GM23338 (cell line): ENCODE measurements at regions not wholly inside any gene's neighbourhood (a gene's known extent, or its start where the extent isn't known, plus 50 kb on each side); places are given as distances from the start of the nearest gene placed in this dataset.

Source experiments
- ATAC-seq: fragments of 200-7000 bp; cut with Tn5 transposase; 3 replicates; pipeline ENCODE4 v1.9.1; 2020
- DNase-seq: peaks from one replicate; pipeline ENCODE4 v3.0.0-alpha.2; 2015; ENCODE audit warnings: low spot score
- H2AFZ ChIP-seq: fragments of 200-600 bp; sonication (generic); 2 replicates; pipeline ENCODE4 v1.8.0; 2016; ENCODE audit warnings: antibody characterized with exemption, mild to moderate bottlenecking, moderate library complexity
- H3F3A ChIP-seq: fragments of 200-600 bp; sonication (generic); replicated peaks from 2 replicates; pipeline ENCODE4 v1.8.0; 2017; ENCODE audit warnings: antibody characterized with exemption, mixed run types, low read depth
- H3K27ac ChIP-seq: fragments of 200-600 bp; sonication (generic); 2 replicates; pipeline ENCODE4 v1.6.1; 2016; ENCODE audit warnings: low read depth
- H3K27me3 ChIP-seq: fragments of 200-600 bp; sonication (generic); 2 replicates; pipeline ENCODE4 v1.8.0; 2016; ENCODE audit warnings: mild to moderate bottlenecking, mixed run types, moderate library complexity; ENCODE audit not compliant: insufficient read depth
- H3K36me3 ChIP-seq: fragments of 200-600 bp; sonication (generic); 2 replicates; pipeline ENCODE4 v1.8.0; 2016; ENCODE audit warnings: mild to moderate bottlenecking; ENCODE audit not compliant: insufficient read depth
- H3K4me1 ChIP-seq: fragments of 200-600 bp; sonication (generic); 2 replicates; pipeline ENCODE4 v1.8.0; 2016; ENCODE audit warnings: mild to moderate bottlenecking, moderate library complexity; ENCODE audit not compliant: insufficient read depth
- H3K4me2 ChIP-seq: fragments of 200-600 bp; sonication (generic); 2 replicates; pipeline ENCODE4 v1.7.1; 2017; ENCODE audit warnings: mixed run types
- H3K4me3 ChIP-seq: fragments of 200-600 bp; sonication (generic); 2 replicates; pipeline ENCODE4 v1.6.1; 2016; ENCODE audit warnings: mixed run types
- H3K79me2 ChIP-seq: fragments of 200-600 bp; sonication (generic); replicated peaks from 2 replicates; pipeline ENCODE4 v1.8.0; 2017; ENCODE audit warnings: mild to moderate bottlenecking; ENCODE audit not compliant: insufficient read depth
- H3K9me2 ChIP-seq: fragments of 200-600 bp; sonication (generic); 2 replicates; pipeline ENCODE4 v1.8.0; 2017; ENCODE audit not compliant: insufficient read depth
- H4K20me1 ChIP-seq: fragments of 200-600 bp; sonication (generic); replicated peaks from 2 replicates; pipeline ENCODE4 v1.8.0; 2017; ENCODE audit warnings: mild to moderate bottlenecking; ENCODE audit not compliant: insufficient read depth
- H3K27ac Mint-ChIP-seq: 2 replicates; pipeline ENCODE4 v1.8.0; 2020; ENCODE audit warnings: inconsistent platforms, mild to moderate bottlenecking, moderate library complexity, mixed read lengths
- H3K27me3 Mint-ChIP-seq: 3 replicates; pipeline ENCODE4 v1.8.0; 2022; ENCODE audit warnings: low read depth, mild to moderate bottlenecking, moderate library complexity, mixed read lengths, inconsistent platforms; ENCODE audit not compliant: insufficient read depth, poor library complexity
- H3K36me3 Mint-ChIP-seq: 3 replicates; pipeline ENCODE4 v1.8.0; 2021; ENCODE audit warnings: low read depth, mild to moderate bottlenecking, inconsistent platforms, moderate library complexity, mixed read lengths
- H3K4me1 Mint-ChIP-seq: 3 replicates; pipeline ENCODE4 v1.8.0; 2020; ENCODE audit warnings: mild to moderate bottlenecking, inconsistent platforms, mixed read lengths
- H3K4me3 Mint-ChIP-seq: 3 replicates; pipeline ENCODE4 v1.8.0; 2021; ENCODE audit warnings: moderate library complexity, mild to moderate bottlenecking, inconsistent platforms, mixed read lengths
- H3K9me3 Mint-ChIP-seq: 3 replicates; pipeline ENCODE4 v1.8.0; 2020; ENCODE audit warnings: moderate library complexity, mild to moderate bottlenecking, inconsistent platforms, mixed read lengths
- CREB1 ChIP-seq: fragments of 250-450 bp; sonication (Bioruptor Pico); IDR thresholded peaks from 2 replicates; pipeline ENCODE4 v1.5.0; 2020; ENCODE audit warnings: low read depth, mild to moderate bottlenecking, moderate library complexity
- EZH2 ChIP-seq: fragments of 200-600 bp; sonication (generic); IDR thresholded peaks from one replicate; pipeline ENCODE4 v1.8.0; 2017; ENCODE audit warnings: antibody characterized with exemption, mild to moderate bottlenecking, low read depth; ENCODE audit not compliant: unreplicated experiment
- EZH2phosphoT487 ChIP-seq: fragments of 200-600 bp; sonication (generic); IDR thresholded peaks from one replicate; pipeline ENCODE4 v1.8.1; 2018; ENCODE audit warnings: antibody characterized with exemption; ENCODE audit not compliant: unreplicated experiment
- NANOG ChIP-seq: IDR thresholded peaks from 2 replicates; pipeline ENCODE4 v1.6.1; 2016; ENCODE audit warnings: antibody characterized with exemption, borderline replicate concordance
- POLR2AphosphoS5 ChIP-seq: IDR thresholded peaks from 2 replicates; pipeline ENCODE4 v1.6.1; 2016; ENCODE audit warnings: antibody characterized with exemption, low read depth
- STAT1 ChIP-seq: IDR thresholded peaks from one replicate; pipeline ENCODE4 v1.6.1; 2016; ENCODE audit warnings: antibody characterized with exemption; ENCODE audit not compliant: unreplicated experiment
- ZNF114 ChIP-seq: fragments of 250-450 bp; sonication (Bioruptor Pico); IDR thresholded peaks from 2 replicates; pipeline ENCODE4 v1.5.0; 2020; ENCODE audit warnings: mild to moderate bottlenecking, moderate library complexity
- ZNF331 ChIP-seq: fragments of 250-450 bp; sonication (Bioruptor Pico); IDR thresholded peaks from 2 replicates; pipeline ENCODE4 v1.5.0; 2020; ENCODE audit warnings: low read depth, mild to moderate bottlenecking, moderate library complexity
- TF ChIP-seq, protein P1 (sequence below): IDR thresholded peaks from 2 replicates; pipeline ENCODE4 v1.6.1; 2016; ENCODE audit warnings: antibody characterized with exemption
- TF ChIP-seq, protein P2 (sequence below): IDR thresholded peaks from one replicate; pipeline ENCODE4 v1.6.1; 2018; ENCODE audit warnings: antibody characterized with exemption; ENCODE audit not compliant: unreplicated experiment
- TF ChIP-seq, protein P3 (sequence below): fragments of 250-450 bp; sonication (Bioruptor Pico); IDR thresholded peaks from 2 replicates; pipeline ENCODE4 v1.5.0; 2020; ENCODE audit warnings: mild to moderate bottlenecking, moderate library complexity

- DNase-seq: no peak
Observed at GRCh38 chr5:176157656-176158055, 80.6 kb upstream of the SIMC1 start.

More at GRCh38 chr5:176157656-176158055, 80.6 kb upstream of the SIMC1 start:
- no peaks in the 10 kb centered on the region for H3K36me3 Mint-ChIP-seq
- no peak overlapping the region for H3K27ac Mint-ChIP-seq
- Histone ChIP-seq H3K4me2 (no peak overlapping the region), H3K27me3 (no peaks in the 10 kb centered on the region), H3K4me1 (peaks cover 9% of the 10 kb centered on the region), H3F3A (no peaks in the 10 kb centered on the region), H3K4me3 (no peak overlapping the region), H3K36me3 (no peaks in the 10 kb centered on the region), H2AFZ (no peak overlapping the region), H3K27ac (no peak overlapping the region), H4K20me1 (no peaks in the 10 kb centered on the region), H3K9me2 (no peaks in the 10 kb centered on the region), H3K79me2 (no peaks in the 10 kb centered on the region)
- no peaks in the 10 kb centered on the region for H3K9me3 Mint-ChIP-seq
- peaks cover 16% of the 10 kb centered on the region; the same call in 2 of the 3 replicates for H3K4me1 Mint-ChIP-seq
- no peak for ATAC-seq
- TF ChIP-seq CREB1 (CRISPR knock-in tag): no peak
- TF ChIP-seq, protein P1, sequence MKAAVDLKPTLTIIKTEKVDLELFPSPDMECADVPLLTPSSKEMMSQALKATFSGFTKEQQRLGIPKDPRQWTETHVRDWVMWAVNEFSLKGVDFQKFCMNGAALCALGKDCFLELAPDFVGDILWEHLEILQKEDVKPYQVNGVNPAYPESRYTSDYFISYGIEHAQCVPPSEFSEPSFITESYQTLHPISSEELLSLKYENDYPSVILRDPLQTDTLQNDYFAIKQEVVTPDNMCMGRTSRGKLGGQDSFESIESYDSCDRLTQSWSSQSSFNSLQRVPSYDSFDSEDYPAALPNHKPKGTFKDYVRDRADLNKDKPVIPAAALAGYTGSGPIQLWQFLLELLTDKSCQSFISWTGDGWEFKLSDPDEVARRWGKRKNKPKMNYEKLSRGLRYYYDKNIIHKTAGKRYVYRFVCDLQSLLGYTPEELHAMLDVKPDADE: no peak
- no peak for TF ChIP-seq STAT1
- TF ChIP-seq, protein P2, sequence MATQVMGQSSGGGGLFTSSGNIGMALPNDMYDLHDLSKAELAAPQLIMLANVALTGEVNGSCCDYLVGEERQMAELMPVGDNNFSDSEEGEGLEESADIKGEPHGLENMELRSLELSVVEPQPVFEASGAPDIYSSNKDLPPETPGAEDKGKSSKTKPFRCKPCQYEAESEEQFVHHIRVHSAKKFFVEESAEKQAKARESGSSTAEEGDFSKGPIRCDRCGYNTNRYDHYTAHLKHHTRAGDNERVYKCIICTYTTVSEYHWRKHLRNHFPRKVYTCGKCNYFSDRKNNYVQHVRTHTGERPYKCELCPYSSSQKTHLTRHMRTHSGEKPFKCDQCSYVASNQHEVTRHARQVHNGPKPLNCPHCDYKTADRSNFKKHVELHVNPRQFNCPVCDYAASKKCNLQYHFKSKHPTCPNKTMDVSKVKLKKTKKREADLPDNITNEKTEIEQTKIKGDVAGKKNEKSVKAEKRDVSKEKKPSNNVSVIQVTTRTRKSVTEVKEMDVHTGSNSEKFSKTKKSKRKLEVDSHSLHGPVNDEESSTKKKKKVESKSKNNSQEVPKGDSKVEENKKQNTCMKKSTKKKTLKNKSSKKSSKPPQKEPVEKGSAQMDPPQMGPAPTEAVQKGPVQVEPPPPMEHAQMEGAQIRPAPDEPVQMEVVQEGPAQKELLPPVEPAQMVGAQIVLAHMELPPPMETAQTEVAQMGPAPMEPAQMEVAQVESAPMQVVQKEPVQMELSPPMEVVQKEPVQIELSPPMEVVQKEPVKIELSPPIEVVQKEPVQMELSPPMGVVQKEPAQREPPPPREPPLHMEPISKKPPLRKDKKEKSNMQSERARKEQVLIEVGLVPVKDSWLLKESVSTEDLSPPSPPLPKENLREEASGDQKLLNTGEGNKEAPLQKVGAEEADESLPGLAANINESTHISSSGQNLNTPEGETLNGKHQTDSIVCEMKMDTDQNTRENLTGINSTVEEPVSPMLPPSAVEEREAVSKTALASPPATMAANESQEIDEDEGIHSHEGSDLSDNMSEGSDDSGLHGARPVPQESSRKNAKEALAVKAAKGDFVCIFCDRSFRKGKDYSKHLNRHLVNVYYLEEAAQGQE: no peak
- TF ChIP-seq ZNF331: no peak
- no peak for TF ChIP-seq NANOG
- TF ChIP-seq ZNF114 (CRISPR knock-in tag): no peak
- TF ChIP-seq, protein P3, sequence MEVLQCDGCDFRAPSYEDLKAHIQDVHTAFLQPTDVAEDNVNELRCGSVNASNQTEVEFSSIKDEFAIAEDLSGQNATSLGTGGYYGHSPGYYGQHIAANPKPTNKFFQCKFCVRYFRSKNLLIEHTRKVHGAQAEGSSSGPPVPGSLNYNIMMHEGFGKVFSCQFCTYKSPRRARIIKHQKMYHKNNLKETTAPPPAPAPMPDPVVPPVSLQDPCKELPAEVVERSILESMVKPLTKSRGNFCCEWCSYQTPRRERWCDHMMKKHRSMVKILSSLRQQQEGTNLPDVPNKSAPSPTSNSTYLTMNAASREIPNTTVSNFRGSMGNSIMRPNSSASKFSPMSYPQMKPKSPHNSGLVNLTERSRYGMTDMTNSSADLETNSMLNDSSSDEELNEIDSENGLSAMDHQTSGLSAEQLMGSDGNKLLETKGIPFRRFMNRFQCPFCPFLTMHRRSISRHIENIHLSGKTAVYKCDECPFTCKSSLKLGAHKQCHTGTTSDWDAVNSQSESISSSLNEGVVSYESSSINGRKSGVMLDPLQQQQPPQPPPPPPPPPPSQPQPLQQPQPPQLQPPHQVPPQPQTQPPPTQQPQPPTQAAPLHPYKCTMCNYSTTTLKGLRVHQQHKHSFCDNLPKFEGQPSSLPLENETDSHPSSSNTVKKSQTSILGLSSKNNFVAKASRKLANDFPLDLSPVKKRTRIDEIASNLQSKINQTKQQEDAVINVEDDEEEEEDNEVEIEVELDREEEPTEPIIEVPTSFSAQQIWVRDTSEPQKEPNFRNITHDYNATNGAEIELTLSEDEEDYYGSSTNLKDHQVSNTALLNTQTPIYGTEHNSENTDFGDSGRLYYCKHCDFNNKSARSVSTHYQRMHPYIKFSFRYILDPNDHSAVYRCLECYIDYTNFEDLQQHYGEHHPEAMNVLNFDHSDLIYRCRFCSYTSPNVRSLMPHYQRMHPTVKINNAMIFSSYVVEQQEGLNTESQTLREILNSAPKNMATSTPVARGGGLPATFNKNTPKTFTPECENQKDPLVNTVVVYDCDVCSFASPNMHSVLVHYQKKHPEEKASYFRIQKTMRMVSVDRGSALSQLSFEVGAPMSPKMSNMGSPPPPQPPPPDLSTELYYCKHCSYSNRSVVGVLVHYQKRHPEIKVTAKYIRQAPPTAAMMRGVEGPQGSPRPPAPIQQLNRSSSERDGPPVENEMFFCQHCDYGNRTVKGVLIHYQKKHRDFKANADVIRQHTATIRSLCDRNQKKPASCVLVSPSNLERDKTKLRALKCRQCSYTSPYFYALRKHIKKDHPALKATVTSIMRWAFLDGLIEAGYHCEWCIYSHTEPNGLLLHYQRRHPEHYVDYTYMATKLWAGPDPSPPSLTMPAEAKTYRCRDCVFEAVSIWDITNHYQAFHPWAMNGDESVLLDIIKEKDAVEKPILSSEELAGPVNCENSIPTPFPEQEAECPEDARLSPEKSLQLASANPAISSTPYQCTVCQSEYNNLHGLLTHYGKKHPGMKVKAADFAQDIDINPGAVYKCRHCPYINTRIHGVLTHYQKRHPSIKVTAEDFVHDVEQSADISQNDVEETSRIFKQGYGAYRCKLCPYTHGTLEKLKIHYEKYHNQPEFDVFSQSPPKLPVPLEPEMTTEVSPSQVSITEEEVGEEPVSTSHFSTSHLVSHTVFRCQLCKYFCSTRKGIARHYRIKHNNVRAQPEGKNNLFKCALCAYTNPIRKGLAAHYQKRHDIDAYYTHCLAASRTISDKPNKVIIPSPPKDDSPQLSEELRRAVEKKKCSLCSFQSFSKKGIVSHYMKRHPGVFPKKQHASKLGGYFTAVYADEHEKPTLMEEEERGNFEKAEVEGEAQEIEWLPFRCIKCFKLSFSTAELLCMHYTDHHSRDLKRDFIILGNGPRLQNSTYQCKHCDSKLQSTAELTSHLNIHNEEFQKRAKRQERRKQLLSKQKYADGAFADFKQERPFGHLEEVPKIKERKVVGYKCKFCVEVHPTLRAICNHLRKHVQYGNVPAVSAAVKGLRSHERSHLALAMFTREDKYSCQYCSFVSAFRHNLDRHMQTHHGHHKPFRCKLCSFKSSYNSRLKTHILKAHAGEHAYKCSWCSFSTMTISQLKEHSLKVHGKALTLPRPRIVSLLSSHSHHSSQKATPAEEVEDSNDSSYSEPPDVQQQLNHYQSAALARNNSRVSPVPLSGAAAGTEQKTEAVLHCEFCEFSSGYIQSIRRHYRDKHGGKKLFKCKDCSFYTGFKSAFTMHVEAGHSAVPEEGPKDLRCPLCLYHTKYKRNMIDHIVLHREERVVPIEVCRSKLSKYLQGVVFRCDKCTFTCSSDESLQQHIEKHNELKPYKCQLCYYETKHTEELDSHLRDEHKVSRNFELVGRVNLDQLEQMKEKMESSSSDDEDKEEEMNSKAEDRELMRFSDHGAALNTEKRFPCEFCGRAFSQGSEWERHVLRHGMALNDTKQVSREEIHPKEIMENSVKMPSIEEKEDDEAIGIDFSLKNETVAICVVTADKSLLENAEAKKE (CRISPR knock-in tag): no peak
- no peak for TF ChIP-seq EZH2
- TF ChIP-seq POLR2AphosphoS5: no peak
- TF ChIP-seq EZH2phosphoT487: no peak
- H3K4me3 Mint-ChIP-seq: no peak overlapping the region
- H3K27me3 Mint-ChIP-seq: peaks cover 9% of the 10 kb centered on the region
